ENCODE measurements at regions not wholly inside any gene's neighbourhood (a gene's known extent, or its start where the extent isn't known, plus 50 kb on each side); places are given as distances from the start of the nearest gene placed in this dataset.

DNA sequence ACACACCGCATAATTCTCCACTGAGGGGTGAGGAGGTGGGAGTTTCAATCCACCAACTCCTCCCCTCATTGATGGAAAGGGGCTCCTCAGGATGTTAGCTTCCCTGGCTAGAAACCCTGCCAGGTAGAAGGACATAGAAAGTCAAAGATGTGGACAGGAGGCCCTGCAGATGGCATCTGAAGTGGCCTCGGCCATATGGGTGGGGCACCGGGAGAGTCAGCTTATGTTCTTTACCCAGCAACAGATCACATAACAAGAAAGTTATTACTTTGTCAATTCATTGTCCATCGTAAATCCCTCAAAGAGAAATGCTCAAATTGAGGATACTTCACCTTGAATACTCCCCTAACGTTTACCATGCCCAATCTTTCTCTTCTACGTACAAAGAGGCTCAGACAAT, 97.3 kb upstream of the ARHGEF3 start:
- DNase-seq (ENCODE audit: low read depth in 2 of 2) = no peak

GRCh38 chr3:56896357-56896756, 94.6 kb upstream of the ARHGEF3 start:
- no peak for DNase-seq (ENCODE audit: low read depth in 2 of 2)

DNA sequence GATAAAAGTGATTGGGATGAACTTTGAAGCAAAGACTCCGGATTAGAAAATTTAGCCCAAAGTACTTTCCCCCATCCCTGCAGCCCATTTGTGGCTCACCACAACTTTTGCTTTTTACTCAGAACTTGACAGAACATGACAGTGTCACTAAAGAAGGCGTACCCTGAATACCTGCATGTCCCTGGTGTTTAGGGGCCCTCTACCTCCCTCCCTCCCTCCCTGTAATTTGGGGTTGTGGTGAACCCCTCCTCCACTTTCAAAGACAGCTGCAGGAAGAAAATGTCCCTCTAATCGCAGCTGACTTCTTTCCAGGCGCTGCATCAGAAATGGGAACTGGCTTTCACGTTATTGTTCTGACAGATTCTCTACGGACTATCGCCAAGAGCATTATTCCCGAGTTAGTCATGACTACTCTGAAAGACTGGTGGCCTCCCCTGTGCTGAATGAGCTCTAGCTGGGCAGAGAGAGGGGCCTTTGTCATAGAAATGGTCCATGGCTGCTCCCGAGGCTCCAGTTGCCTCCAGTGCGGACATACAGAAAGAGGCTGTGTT, 93.2 kb upstream of the ARHGEF3 start:
- no peak for DNase-seq (ENCODE audit: low read depth in 2 of 2)

- no peak for DNase-seq (ENCODE audit: low read depth in 2 of 2)
Measured at GRCh38 chr3:56890448-56891091, 88.8 kb upstream of the ARHGEF3 start.

DNA sequence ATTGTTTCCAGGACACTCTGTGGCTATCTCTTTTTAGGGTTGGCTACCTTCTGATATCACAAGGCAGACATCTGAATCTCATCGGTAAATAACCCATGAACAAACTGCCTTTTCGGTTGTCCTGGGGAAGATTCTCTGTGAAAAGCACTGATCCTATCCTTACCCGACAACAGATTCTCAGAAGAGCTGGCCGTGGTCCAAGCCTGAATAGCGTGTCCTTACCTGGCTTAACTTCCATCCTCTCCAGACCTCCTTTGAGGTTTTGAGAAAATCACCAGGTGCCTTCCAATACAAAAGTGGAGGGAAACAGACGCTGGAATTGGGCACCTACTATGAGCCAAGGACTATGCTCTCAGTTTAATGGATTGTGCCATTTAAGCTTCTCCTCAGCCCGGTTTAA, 87.4 kb upstream of the ARHGEF3 start:
- DNase-seq (ENCODE audit: low read depth in 2 of 2) = no peak

DNA sequence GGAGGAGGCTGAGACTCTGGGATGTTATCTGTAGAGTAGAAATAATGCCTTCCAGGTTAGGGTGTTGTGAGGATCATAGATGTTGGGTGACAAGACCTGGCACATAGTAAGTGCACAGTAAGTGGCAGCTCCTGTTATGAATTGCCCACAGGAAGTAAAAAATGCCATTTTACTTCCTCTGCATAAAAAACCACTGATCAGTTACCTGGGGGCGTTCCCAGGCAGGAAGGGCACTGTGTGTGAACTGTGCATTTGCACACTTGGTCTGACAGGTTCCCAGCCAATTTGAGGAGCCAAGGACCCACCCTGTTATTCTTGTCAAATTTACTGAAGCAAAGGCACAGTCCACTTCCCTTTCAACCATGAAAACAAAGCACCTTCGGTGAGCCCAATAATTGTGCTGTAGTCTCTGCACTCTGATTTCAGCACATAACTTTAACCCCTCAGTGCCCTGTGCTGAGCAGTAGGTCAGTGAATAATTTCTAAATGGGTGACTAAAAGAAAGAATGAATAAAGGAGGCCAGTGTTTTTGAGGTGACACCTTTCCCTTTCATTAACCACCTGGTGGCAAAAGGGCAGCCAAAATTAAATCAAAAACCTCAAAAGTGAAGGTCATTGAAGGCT, 85.8 kb upstream of the ARHGEF3 start:
- DNase-seq (ENCODE audit: low read depth in 2 of 2) = no peak

DNA sequence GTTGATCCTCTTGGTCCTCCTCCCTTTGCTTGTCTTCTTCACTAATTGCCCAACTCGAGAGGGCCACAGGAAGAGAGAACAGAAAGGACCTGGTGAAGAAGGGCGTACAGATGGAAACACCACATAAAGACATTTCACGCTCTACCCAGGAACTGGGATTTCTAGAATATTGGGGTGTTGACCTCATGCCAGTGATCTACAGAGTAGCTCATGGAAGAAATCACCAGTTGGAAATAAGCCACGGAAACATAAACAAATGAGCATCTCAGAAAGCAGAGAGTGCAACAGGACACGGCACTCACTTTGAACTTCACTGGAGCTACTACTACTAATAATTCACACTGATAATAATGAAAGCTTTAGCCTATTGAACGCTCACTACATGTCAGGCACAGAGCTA, 84.6 kb upstream of the ARHGEF3 start:
- no peak for DNase-seq (ENCODE audit: low read depth in 2 of 2)

- no peak for DNase-seq (ENCODE audit: low read depth in 2 of 2)
Measured at GRCh38 chr3:56885879-56886278, 84.1 kb upstream of the ARHGEF3 start.

DNA sequence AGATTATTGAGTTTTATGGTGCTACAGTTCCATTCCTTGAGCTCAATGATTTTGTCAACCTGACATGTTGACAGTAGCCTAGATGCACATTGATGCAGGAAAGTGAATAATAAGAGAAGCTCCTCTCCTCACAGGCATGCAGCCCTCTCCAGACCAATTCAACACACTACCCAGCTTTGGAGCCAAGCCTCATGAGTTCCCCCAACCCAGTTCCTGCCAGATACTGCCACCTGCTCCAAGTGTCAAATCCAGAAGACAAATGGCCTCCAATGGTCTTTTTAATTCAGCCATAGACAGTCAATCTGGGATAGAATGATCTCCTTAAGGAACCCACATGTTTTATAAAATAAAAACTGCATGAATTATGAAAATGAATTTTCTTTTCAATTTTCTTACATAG, 83.7 kb upstream of the ARHGEF3 start:
- DNase-seq (ENCODE audit: low read depth in 2 of 2) = no peak

- DNase-seq (ENCODE audit: low read depth in 2 of 2) = no peak
Measured at GRCh38 chr3:56884387-56884786, 82.6 kb upstream of the ARHGEF3 start.

DNA sequence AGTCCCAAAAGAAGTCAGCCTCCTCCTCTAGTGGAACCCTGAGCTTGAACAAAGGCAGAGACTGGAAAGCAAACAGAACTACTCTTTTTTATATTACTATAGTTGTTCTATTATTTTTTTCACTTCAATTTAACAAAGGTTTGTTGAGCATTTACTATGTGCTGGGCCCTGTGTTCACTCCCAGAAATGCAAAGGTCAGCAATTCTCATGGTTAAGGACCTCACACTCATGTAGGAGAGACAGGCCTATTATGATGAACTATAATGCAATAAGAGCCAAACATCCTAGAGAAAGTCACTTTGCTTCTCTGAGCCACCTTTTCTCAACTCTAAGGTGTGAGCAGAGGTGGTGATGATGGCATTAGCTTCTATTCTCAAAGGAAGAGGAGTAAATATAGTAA, 82.1 kb upstream of the ARHGEF3 start:
- no peak for DNase-seq (ENCODE audit: low read depth in 2 of 2)

GRCh38 chr3:56882896-56883295, 81.1 kb upstream of the ARHGEF3 start:
- no peak for DNase-seq (ENCODE audit: low read depth in 2 of 2)

DNA sequence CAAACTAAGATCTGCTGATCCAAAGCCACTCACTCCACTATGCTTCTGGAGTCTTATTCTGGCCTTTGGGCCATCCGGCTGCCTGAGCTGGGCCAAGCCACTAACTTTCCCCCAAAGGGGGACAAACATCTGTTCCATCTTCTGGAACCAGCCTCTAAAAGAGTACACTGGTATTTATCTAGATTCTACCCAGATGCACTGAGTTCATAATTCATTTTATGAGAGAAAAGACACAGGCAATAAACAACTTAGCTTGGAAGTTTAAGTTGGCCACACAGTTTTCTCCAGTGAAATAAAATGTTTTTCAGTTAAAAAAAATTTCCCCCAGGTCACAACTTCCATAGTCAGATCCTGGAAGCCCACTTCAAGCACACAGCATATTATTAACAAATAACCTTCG, 80.1 kb upstream of the ARHGEF3 start:
- DNase-seq (ENCODE audit: low read depth in 2 of 2) = no peak

DNA sequence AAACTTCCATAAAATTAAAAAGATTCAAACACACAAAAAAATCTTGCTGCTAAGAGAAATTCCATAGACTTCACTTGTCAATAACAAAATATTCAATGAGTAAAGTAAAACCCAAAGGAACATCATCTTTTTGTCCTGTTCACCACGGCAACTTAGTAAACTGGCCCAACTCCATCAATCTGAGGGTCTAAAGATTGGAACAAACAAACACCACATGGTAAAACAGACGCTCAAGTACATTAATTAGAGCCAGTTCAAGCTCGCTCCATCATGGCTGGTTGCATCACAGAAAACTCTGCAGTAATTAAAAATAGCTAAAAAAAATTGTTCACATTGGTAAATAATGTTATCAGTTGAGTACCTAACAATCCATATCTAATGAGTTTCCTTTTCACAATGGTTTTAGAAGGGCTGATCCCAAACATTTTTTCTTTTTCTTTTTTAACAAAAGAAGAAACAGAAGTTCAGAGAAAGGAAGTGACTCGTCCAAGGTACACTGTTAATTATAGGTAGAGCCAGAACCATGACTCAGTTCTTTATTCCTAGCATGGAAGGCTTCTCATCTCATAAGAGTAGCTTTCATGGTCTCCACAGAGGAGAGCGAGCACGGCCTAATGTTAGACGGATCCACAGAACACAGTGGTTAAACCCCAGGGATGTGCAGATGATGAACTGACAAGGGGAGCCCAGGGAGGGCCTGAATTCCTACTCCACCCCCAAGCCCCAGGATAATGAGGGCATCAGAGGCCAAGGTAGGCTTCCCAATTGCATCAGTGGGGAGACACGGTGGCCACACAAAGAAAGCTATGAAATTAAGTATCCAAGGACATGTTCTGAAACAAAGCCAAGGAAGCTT, 79.2 kb upstream of the ARHGEF3 start:
- DNase-seq (ENCODE audit: low read depth in 2 of 2) = no peak

- no peak for DNase-seq (ENCODE audit: low read depth in 2 of 2)
Measured at GRCh38 chr3:56879436-56880215, 77.9 kb upstream of the ARHGEF3 start.

- no peak for DNase-seq (ENCODE audit: low read depth in 2 of 2)
Measured at GRCh38 chr3:56878074-56878473, 76.3 kb upstream of the ARHGEF3 start.

DNA sequence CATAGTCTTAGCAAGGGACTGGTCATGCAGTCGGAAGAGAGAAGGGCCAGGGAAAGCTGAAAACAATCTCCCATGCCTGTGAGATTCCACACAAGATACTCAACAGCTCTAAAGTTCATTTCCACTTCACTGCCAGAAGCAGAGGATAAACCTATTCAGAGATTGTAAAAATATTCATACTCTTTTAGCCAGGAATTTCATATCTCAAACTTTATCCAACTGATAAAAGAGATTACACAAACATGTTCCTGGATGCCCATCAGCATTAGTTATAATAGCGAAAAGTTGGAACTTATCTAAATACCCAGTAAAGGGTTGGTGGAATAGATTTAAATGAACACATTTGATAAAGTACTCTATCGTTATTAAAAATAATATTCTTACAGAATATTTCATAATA, 75.2 kb upstream of the ARHGEF3 start:
- DNase-seq (ENCODE audit: low read depth in 2 of 2) = no peak

GRCh38 chr3:56874269-56874668, 72.5 kb upstream of the ARHGEF3 start:
- no peak for DNase-seq (ENCODE audit: low read depth in 2 of 2)

DNA sequence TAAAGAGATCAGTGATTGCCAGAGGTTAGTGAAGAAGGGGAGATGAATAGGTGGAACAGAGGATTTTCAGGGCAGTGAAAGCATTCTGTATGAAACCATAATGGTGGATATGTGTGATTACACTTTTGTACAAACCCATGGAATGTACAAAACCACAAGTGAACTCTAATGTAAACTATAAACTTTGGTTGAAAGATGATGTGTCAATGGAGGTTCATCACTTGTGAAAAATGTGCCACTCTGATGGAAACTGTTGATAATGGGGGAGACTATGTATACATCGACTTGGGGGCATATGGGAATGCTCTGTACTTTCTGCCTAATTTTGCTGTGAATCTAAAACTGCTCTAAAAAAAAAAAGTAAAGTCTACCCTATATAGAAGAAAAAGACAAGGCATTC, 68.7 kb upstream of the ARHGEF3 start:
- no peak for DNase-seq (ENCODE audit: low read depth in 2 of 2)

- no peak for DNase-seq (ENCODE audit: low read depth in 2 of 2)
Measured at GRCh38 chr3:56869157-56869889, 67.6 kb upstream of the ARHGEF3 start.

DNA sequence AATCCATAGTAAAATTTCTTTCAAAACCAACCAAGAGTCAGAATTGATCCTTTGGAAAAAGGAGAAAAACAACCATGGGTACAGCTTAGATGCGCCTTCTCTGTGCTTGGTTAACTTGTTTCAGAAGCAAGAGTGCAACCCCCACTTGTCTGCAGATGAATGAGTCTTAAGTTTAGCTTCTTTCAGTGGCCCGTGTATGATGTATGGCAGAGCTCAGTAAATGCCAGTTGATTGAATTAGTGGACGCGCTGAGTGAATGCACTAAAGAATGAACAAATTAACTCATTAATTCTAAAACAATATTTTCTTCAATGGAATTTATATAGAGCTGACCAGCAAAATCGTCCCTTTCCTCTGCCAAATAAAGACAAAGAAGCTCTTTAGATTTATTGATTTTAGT, 67.0 kb upstream of the ARHGEF3 start:
- DNase-seq (ENCODE audit: low read depth in 2 of 2) = no peak

Data from stimulated activated CD8-positive, alpha-beta memory T cell treated with anti-CD3 and anti-CD28 coated beads, Interleukin-2, amount 100 ng/mL, for 1 hour (primary cell).